ENCODE measurements at regions not wholly inside any gene's neighbourhood (a gene's known extent, or its start where the extent isn't known, plus 50 kb on each side); places are given as distances from the start of the nearest gene placed in this dataset.

- no peak for TF ChIP-seq CTCF (IDR thresholded peaks at IDR 0.05)
- TF ChIP-seq POLR2AphosphoS5 (IDR thresholded peaks at IDR 0.05) = no peak
Measured at GRCh38 chr3:22122567-22122966, 371.6 kb upstream of the ZNF385D start.
